HL-60 (cell line): ENCODE measurements at regions not wholly inside any gene's neighbourhood (a gene's known extent, or its start where the extent isn't known, plus 50 kb on each side); places are given as distances from the start of the nearest gene placed in this dataset.

ENCODE experiments used
- CTCF ChIP-seq: IDR thresholded peaks from one replicate; pipeline ENCODE4 v1.5.1; 2011; ENCODE audit warnings: low read length, control low read depth, inconsistent platforms; ENCODE audit not compliant: insufficient read depth
- POLR2AphosphoS5 ChIP-seq: IDR thresholded peaks from 2 replicates; pipeline ENCODE4 v1.6.1; 2012; ENCODE audit warnings: low read depth

DNA sequence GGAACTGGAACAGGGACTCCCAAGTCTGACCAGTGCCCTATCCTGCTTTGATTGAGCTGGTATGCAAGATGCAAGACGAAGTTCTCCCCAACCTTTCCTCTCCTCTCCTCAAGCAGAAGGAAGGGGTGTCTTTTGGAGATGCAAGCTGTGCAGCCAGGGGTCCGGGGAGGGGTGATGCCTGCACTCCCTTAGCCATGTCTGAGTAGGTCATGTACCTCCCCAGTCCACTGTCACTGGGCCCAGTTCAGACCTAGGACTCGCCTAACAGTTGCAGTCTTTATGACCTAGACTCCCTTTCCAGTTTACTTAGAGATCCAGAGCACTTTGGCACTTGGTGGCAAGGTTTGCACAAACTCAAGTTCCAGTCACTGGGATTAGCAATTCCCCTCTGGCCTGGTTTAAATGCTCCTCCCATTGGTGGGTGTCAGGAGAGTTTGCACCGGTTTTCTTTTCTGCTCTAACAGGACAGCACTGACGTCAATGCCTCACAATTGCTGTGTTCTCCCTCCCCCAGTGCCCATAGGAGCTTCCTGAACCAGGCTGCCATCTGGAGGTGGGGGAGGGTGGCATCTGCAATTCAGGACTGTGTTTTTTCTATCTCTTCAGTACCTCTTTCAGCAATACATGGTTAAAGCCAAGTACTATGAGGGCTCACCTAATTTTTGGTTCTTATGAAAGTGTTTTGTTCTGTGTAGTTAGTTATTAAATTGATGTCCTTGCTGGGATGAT is 782.2 kb downstream of the ARAP2 start:
- TF ChIP-seq POLR2AphosphoS5 = no peak
- TF ChIP-seq CTCF = no peak
